ENCODE measurements at regions not wholly inside any gene's neighbourhood (a gene's known extent, or its start where the extent isn't known, plus 50 kb on each side); places are given as distances from the start of the nearest gene placed in this dataset.

GRCh38 chr22:48154169-48154942 is 1391.9 kb downstream of the TBC1D22A start:
- ATAC-seq: no peak
- TF ChIP-seq ARNTL (CRISPR knock-in tag; IDR thresholded peaks at IDR 0.05; ENCODE audit: borderline replicate concordance, low read depth): no peak

DNA sequence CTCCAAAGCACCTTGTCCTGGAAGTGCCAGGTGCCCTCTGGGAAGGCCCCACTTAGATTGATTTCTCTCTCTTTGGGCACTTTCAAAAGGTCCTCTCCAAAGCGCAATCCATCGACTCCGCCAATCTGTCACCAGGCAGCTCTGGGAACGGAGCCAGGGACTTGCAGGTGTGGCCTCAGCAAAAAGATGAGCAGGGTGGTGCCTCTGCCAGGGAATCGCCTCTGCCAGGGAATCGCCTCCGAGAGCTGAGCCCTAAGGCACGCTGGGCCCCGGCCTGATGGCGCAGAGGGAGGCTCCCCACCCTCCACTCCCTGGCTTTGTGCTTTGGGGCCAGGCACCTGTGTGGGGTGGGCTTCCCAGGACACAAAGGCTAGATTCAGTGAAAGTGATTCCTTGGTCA is 1391.3 kb downstream of the TBC1D22A start:
- ATAC-seq: no peak

GRCh38 chr22:48152916-48153315 is 1390.5 kb downstream of the TBC1D22A start:
- no peak for ATAC-seq
- TF ChIP-seq OSR1 (CRISPR knock-in tag; IDR thresholded peaks at IDR 0.05) (no peak), ZFP30 (CRISPR knock-in tag; IDR thresholded peaks at IDR 0.05) (no peak), BACH2 (CRISPR knock-in tag; IDR thresholded peaks at IDR 0.05; ENCODE audit: borderline replicate concordance) (no peak), PPARA (CRISPR knock-in tag; IDR thresholded peaks at IDR 0.05; ENCODE audit: borderline replicate concordance) (no peak), ZNF70 (CRISPR knock-in tag; IDR thresholded peaks at IDR 0.05) (no peak), RARB (CRISPR knock-in tag; IDR thresholded peaks at IDR 0.05) (no peak), ZNF8 (CRISPR knock-in tag; IDR thresholded peaks at IDR 0.05) (no peak), ZNF565 (CRISPR knock-in tag; conservative IDR thresholded peaks at IDR 0.05; ENCODE audit: low read depth) (no peak), TSHZ2 (CRISPR knock-in tag; IDR thresholded peaks at IDR 0.05) (no peak), CSRNP3 (CRISPR knock-in tag; IDR thresholded peaks at IDR 0.05) (no peak), CSDC2 (CRISPR knock-in tag; IDR thresholded peaks at IDR 0.05) (no peak), ESRRG (CRISPR knock-in tag; IDR thresholded peaks at IDR 0.05) (no peak)

More for the DNA sequence above, 1391.3 kb downstream of the TBC1D22A start:
- TF ChIP-seq RARB (CRISPR knock-in tag; IDR thresholded peaks at IDR 0.05): no peak
- TF ChIP-seq TCF4 (CRISPR knock-in tag; IDR thresholded peaks at IDR 0.05; ENCODE audit: borderline replicate concordance): no peak
- TF ChIP-seq, protein P1, sequence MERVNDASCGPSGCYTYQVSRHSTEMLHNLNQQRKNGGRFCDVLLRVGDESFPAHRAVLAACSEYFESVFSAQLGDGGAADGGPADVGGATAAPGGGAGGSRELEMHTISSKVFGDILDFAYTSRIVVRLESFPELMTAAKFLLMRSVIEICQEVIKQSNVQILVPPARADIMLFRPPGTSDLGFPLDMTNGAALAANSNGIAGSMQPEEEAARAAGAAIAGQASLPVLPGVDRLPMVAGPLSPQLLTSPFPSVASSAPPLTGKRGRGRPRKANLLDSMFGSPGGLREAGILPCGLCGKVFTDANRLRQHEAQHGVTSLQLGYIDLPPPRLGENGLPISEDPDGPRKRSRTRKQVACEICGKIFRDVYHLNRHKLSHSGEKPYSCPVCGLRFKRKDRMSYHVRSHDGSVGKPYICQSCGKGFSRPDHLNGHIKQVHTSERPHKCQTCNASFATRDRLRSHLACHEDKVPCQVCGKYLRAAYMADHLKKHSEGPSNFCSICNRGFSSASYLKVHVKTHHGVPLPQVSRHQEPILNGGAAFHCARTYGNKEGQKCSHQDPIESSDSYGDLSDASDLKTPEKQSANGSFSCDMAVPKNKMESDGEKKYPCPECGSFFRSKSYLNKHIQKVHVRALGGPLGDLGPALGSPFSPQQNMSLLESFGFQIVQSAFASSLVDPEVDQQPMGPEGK (CRISPR knock-in tag; IDR thresholded peaks at IDR 0.05; ENCODE audit: borderline replicate concordance): no peak

DNA sequence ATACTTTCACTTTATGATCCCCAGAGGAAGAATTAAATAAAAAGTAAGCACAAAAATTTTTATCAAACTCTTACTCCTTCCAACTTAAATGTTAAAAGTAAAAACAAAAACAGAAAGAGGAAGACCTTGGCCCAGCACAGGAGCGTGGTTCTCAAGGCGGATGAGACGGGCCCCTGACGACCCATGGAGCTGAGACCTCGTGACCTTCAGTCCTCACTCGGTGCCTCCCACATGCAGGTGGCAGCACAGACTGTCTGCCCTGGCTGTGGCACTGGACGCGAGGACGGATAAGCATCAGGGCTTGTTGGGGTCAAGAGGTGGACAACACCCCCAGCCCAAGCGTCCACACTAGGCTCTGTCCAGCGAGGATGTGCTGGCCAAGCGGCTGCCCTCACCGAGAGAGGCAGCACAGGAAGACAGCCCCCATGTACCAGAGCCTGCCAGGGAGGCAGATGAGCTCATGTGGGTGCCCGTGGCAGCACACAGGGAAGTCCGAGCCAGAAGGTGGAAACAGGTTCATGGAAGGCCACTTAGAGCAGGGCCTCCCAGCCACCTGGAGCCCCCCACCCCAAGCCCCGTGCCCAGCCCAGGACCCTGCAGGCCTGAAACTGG is 1389.8 kb downstream of the TBC1D22A start:
- ATAC-seq: no peak
- TF ChIP-seq OSR1 (CRISPR knock-in tag; IDR thresholded peaks at IDR 0.05): no peak
- no peak for TF ChIP-seq ZNF565 (CRISPR knock-in tag; conservative IDR thresholded peaks at IDR 0.05; ENCODE audit: low read depth)
- no peak for TF ChIP-seq TCF4 (CRISPR knock-in tag; IDR thresholded peaks at IDR 0.05; ENCODE audit: borderline replicate concordance)
- TF ChIP-seq ARNTL (CRISPR knock-in tag; IDR thresholded peaks at IDR 0.05; ENCODE audit: borderline replicate concordance, low read depth): no peak
- TF ChIP-seq PPARA (CRISPR knock-in tag; IDR thresholded peaks at IDR 0.05; ENCODE audit: borderline replicate concordance): no peak
- TF ChIP-seq ISL1 (CRISPR knock-in tag; IDR thresholded peaks at IDR 0.05): no peak
- no peak for TF ChIP-seq ZC3H10 (CRISPR knock-in tag; IDR thresholded peaks at IDR 0.05)
- TF ChIP-seq, protein P2, sequence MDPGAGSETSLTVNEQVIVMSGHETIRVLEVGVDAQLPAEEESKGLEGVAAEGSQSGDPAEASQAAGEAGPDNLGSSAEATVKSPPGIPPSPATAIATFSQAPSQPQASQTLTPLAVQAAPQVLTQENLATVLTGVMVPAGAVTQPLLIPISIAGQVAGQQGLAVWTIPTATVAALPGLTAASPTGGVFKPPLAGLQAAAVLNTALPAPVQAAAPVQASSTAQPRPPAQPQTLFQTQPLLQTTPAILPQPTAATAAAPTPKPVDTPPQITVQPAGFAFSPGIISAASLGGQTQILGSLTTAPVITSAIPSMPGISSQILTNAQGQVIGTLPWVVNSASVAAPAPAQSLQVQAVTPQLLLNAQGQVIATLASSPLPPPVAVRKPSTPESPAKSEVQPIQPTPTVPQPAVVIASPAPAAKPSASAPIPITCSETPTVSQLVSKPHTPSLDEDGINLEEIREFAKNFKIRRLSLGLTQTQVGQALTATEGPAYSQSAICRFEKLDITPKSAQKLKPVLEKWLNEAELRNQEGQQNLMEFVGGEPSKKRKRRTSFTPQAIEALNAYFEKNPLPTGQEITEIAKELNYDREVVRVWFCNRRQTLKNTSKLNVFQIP (CRISPR knock-in tag; IDR thresholded peaks at IDR 0.05; ENCODE audit: borderline replicate concordance, low read depth): no peak
- no peak for TF ChIP-seq ESRRG (CRISPR knock-in tag; IDR thresholded peaks at IDR 0.05)
- TF ChIP-seq CREB5 (CRISPR knock-in tag; IDR thresholded peaks at IDR 0.05; ENCODE audit: low read depth): no peak
- TF ChIP-seq RARB (CRISPR knock-in tag; IDR thresholded peaks at IDR 0.05): no peak
- TF ChIP-seq TSHZ2 (CRISPR knock-in tag; IDR thresholded peaks at IDR 0.05): no peak
- no peak for TF ChIP-seq ZFP3 (CRISPR knock-in tag; IDR thresholded peaks at IDR 0.05)
- no peak for TF ChIP-seq GLIS3 (CRISPR knock-in tag; IDR thresholded peaks at IDR 0.05)

Measured in SK-N-SH treated with all-trans-retinoic acid at 6 μM for 48 hours (cell line).